T-cell (primary cell): ENCODE measurements at regions not wholly inside any gene's neighbourhood (a gene's known extent, or its start where the extent isn't known, plus 50 kb on each side); places are given as distances from the start of the nearest gene placed in this dataset.

Experiments used
- ATAC-seq, 4 experiments: fragments of 200-7000 bp in 3 of 4; fragments of 150-1000 bp in 1 of 4; cut with Tn5 transposase; replicated peaks in 1 of 4; 1 replicate in 3 of 4; 2 replicates in 1 of 4; pipeline ENCODE4 v1.10.0; 2021; ENCODE audit warnings: moderate library complexity in 3 of 4, mild to moderate bottlenecking in 2 of 4, moderate number of reproducible peaks in 1 of 4
- CTCF ChIA-PET, 2 donors: fragments of 300-600 bp; sonication (Branson Sonifier 250); formaldehyde crosslinking; loops; one replicate each; lab custom pipeline; 2022; ENCODE audit warnings: antibody characterized with exemption in 2 of 2; lab: Charles Lee
- POLR2A ChIA-PET, 2 donors: fragments of 300-600 bp; sonication (Branson Sonifier 250); formaldehyde crosslinking; loops; one replicate each; lab custom pipeline; 2022; ENCODE audit warnings: antibody characterized with exemption in 2 of 2; lab: Charles Lee
- DNase-seq, 35 experiments: peaks; one replicate each; pipeline versions ENCODE4 v3.0.0 to v3.0.0-alpha.2; 2013 to 2023
- H3K27ac ChIP-seq: one replicate; pipeline ENCODE4 v1.5.1; 2013; ENCODE audit warnings: low read length
- H3K27me3 ChIP-seq, 2 experiments: replicated peaks in 1 of 2; 1 replicate in 1 of 2; 2 replicates in 1 of 2; pipeline versions ENCODE4 v1.6.1 to v1.7.0; 2013; ENCODE audit warnings: low read length in 1 of 2, mixed read lengths in 1 of 2; ENCODE audit not compliant: control insufficient read depth in 2 of 2, insufficient read depth in 2 of 2; ENCODE audit errors: extremely low read depth in 1 of 2
- H3K36me3 ChIP-seq, 2 donors: 1 replicate in 1 of 2; 2 replicates in 1 of 2; pipeline versions ENCODE4 v1.6.1 to v1.7.0; 2013; ENCODE audit warnings: low read length in 1 of 2; ENCODE audit not compliant: control insufficient read depth in 2 of 2, insufficient read depth in 1 of 2; ENCODE audit errors: extremely low read depth in 1 of 2
- H3K4me1 ChIP-seq, 2 experiments: 1 replicate in 1 of 2; 2 replicates in 1 of 2; pipeline versions ENCODE4 v1.6.1 to v1.7.0; 2013; ENCODE audit warnings: low read length in 2 of 2, mixed read lengths in 1 of 2; ENCODE audit not compliant: insufficient read depth in 2 of 2, control insufficient read depth in 1 of 2; ENCODE audit errors: extremely low read depth in 1 of 2
- H3K4me3 ChIP-seq, 2 donors: 1 replicate in 1 of 2; 2 replicates in 1 of 2; pipeline versions ENCODE4 v1.5.1 to v1.7.0; 2013; ENCODE audit warnings: mild to moderate bottlenecking in 2 of 2, low read length in 1 of 2, moderate library complexity in 1 of 2; ENCODE audit not compliant: control insufficient read depth in 1 of 2; ENCODE audit errors: extremely low read depth in 1 of 2
- H3K9me3 ChIP-seq: 2 replicates; pipeline ENCODE4 v1.7.0; 2013
- H3K27ac Mint-ChIP-seq, 2 donors: one replicate each; pipeline ENCODE4 v1.8.0; 2020 to 2021; ENCODE audit warnings: mild to moderate bottlenecking in 2 of 2, mixed read lengths in 2 of 2
- H3K27me3 Mint-ChIP-seq, 2 donors: one replicate each; pipeline ENCODE4 v1.8.0; 2021 to 2022; ENCODE audit warnings: mixed read lengths in 2 of 2
- H3K36me3 Mint-ChIP-seq: one replicate; pipeline ENCODE4 v1.8.0; 2021; ENCODE audit warnings: mixed read lengths
- H3K4me1 Mint-ChIP-seq, 3 donors: one replicate each; pipeline ENCODE4 v1.8.0; 2020 to 2022; ENCODE audit warnings: mixed read lengths in 3 of 3, mild to moderate bottlenecking in 1 of 3
- H3K4me3 Mint-ChIP-seq, 3 donors: one replicate each; pipeline ENCODE4 v1.8.0; 2020 to 2022; ENCODE audit warnings: mild to moderate bottlenecking in 3 of 3, mixed read lengths in 3 of 3, moderate library complexity in 3 of 3
- H3K9me3 Mint-ChIP-seq, 3 donors: one replicate each; pipeline ENCODE4 v1.8.0; 2020 to 2022; ENCODE audit warnings: mixed read lengths in 3 of 3
- WGBS: methylation state at CpG from one replicate; pipeline ENCODE4 v1.1.5; 2013; ENCODE audit warnings: missing lambda C conversion rate; ENCODE audit not compliant: insufficient coverage; 5-methylcytosine and 5-hydroxymethylcytosine counted together

- ATAC-seq: no peak
- no peak overlapping the region for H3K4me3 Mint-ChIP-seq
- H3K27ac Mint-ChIP-seq: no peak overlapping the region
These were observed 142.5 kb upstream of the L3MBTL4 start for GRCh38 chr18:6557057-6557769.

GRCh38 chr18:6557770-6558248 is 143.1 kb upstream of the L3MBTL4 start:
- ATAC-seq (no peak), DNase-seq (no peak)
- Histone ChIP-seq H3K36me3 (no peaks in the 10 kb centered on the region), H3K27ac (no peak overlapping the region), H3K4me3 (no peak overlapping the region), H3K9me3 (no peaks in the 10 kb centered on the region), H3K4me1 (no peaks in the 10 kb centered on the region), H3K27me3 (peaks cover 0 to 3% of the 10 kb centered on the region in 2 experiments)
- no peaks in the 10 kb centered on the region for H3K36me3 Mint-ChIP-seq
- H3K27me3 Mint-ChIP-seq: no peaks in the 10 kb centered on the region
- H3K9me3 Mint-ChIP-seq: no peaks in the 10 kb centered on the region
- CTCF ChIA-PET: no interaction called here
- H3K4me3 Mint-ChIP-seq: no peak overlapping the region
- WGBS: 65% methylated on average over 6 of the region's 8 CpGs
- POLR2A ChIA-PET: no interaction called here
- H3K27ac Mint-ChIP-seq: no peak overlapping the region
- no peaks in the 10 kb centered on the region for H3K4me1 Mint-ChIP-seq

More at GRCh38 chr18:6557057-6557769, 142.5 kb upstream of the L3MBTL4 start:
- Mint-ChIP-seq H3K9me3 (no peaks in the 10 kb centered on the region), H3K27me3 (no peaks in the 10 kb centered on the region), H3K36me3 (no peaks in the 10 kb centered on the region), H3K4me1 (no peaks in the 10 kb centered on the region)
- Histone ChIP-seq H3K4me1 (no peaks in the 10 kb centered on the region), H3K4me3 (no peak overlapping the region), H3K27ac (no peak overlapping the region), H3K27me3 (peaks cover 0 to 3% of the 10 kb centered on the region in 2 experiments), H3K9me3 (no peaks in the 10 kb centered on the region), H3K36me3 (no peaks in the 10 kb centered on the region)
- WGBS: 73% methylated on average over 13 of the region's 18 CpGs
- ChIA-PET CTCF (interaction anchor here in 1 of 2 donors (0.7 kb wide), 1 partner anchor 1895 kb away, joined by 6 read pairs; no protein-coding TSS in a partner anchor), POLR2A (interaction anchor here in 1 of 2 donors (0.7 kb wide), 1 partner anchor 1001 kb away, joined by 3 read pairs; no protein-coding TSS in a partner anchor)
- no peak for DNase-seq

DNA sequence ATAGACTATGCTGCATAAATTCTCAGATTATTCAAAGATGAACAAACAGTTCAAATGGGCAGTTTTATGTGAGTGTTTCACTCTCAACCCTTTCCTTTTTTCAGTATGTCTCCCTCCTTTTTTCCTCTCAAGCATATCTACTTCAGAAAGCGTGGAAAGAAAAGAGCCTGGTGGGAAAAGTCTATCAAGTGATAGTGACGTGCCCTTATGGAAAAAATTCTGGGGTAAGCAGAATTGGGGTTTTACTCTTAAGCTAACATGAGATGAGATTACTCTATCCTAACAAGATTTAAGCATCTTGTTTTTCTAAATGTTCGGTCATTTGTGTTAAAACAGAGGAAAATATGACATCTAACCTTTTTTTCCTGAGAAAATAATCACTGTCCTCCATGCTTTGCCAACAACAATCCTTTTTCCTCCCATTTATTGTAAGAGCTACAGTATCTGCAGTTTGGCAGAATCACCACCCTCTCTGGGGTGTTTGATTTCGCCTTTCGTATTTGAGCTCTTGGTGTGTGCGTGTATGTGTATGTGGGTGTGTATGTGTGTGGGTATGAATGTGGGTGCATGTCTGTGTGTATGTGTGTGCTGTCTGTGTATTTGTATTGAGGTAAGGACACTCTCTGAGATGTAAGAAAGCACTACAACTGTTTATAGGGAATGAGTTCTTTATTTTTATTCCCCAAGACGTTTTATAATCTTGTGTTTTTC is 143.9 kb upstream of the L3MBTL4 start:
- Histone ChIP-seq H3K9me3 (no peaks in the 10 kb centered on the region), H3K4me3 (no peak overlapping the region), H3K4me1 (no peaks in the 10 kb centered on the region), H3K36me3 (no peaks in the 10 kb centered on the region), H3K27me3 (peaks cover 0 to 3% of the 10 kb centered on the region in 2 experiments), H3K27ac (no peak overlapping the region)
- POLR2A ChIA-PET: interaction anchor here in 1 of 2 donors (0.6 kb wide), 1 partner anchor 449 kb away, joined by 3 read pairs; no protein-coding TSS in a partner anchor
- CTCF ChIA-PET: no interaction called here
- no peak for ATAC-seq
- 94% methylated on average over 3 of the region's 7 CpGs for WGBS
- no peaks in the 10 kb centered on the region for H3K27me3 Mint-ChIP-seq
- no peaks in the 10 kb centered on the region for H3K36me3 Mint-ChIP-seq
- no peaks in the 10 kb centered on the region for H3K4me1 Mint-ChIP-seq
- no peak overlapping the region for H3K27ac Mint-ChIP-seq
- no peak overlapping the region for H3K4me3 Mint-ChIP-seq
- DNase-seq: no peak
- no peaks in the 10 kb centered on the region for H3K9me3 Mint-ChIP-seq

GRCh38 chr18:6559296-6559695 is 144.6 kb upstream of the L3MBTL4 start:
- Mint-ChIP-seq H3K27me3 (no peaks in the 10 kb centered on the region), H3K4me3 (no peak overlapping the region), H3K4me1 (no peaks in the 10 kb centered on the region), H3K27ac (no peak overlapping the region), H3K36me3 (no peaks in the 10 kb centered on the region), H3K9me3 (no peaks in the 10 kb centered on the region)
- Histone ChIP-seq H3K4me3 (no peak overlapping the region), H3K4me1 (no peaks in the 10 kb centered on the region), H3K27me3 (peaks cover 0 to 3% of the 10 kb centered on the region in 2 experiments), H3K27ac (no peak overlapping the region), H3K36me3 (no peaks in the 10 kb centered on the region), H3K9me3 (no peaks in the 10 kb centered on the region)
- ATAC-seq (no peak), DNase-seq (no peak)
- WGBS: no CpG with 5 or more reads among the region's 1 CpG
- CTCF ChIA-PET: no interaction called here
- POLR2A ChIA-PET: no interaction called here

GRCh38 chr18:6561016-6561415 is 146.3 kb upstream of the L3MBTL4 start:
- 96% methylated on average over 4 of the region's 9 CpGs for WGBS
- ATAC-seq (no peak), DNase-seq (no peak)
- Histone ChIP-seq H3K4me1 (no peaks in the 10 kb centered on the region), H3K9me3 (no peaks in the 10 kb centered on the region), H3K27ac (no peak overlapping the region), H3K27me3 (peaks cover 0 to 3% of the 10 kb centered on the region in 2 experiments), H3K36me3 (no peaks in the 10 kb centered on the region), H3K4me3 (no peak overlapping the region)
- Mint-ChIP-seq H3K9me3 (peaks cover 0 to under 1% (median 0%) of the 10 kb centered on the region in 3 donors), H3K27ac (no peak overlapping the region), H3K36me3 (no peaks in the 10 kb centered on the region), H3K4me3 (no peak overlapping the region), H3K4me1 (no peaks in the 10 kb centered on the region), H3K27me3 (no peaks in the 10 kb centered on the region)
- CTCF ChIA-PET: interaction anchor here in 1 of 2 donors (0.5 kb wide), 1 partner anchor 99 kb away, joined by 5 read pairs; no protein-coding TSS in a partner anchor
- POLR2A ChIA-PET: no interaction called here

DNA sequence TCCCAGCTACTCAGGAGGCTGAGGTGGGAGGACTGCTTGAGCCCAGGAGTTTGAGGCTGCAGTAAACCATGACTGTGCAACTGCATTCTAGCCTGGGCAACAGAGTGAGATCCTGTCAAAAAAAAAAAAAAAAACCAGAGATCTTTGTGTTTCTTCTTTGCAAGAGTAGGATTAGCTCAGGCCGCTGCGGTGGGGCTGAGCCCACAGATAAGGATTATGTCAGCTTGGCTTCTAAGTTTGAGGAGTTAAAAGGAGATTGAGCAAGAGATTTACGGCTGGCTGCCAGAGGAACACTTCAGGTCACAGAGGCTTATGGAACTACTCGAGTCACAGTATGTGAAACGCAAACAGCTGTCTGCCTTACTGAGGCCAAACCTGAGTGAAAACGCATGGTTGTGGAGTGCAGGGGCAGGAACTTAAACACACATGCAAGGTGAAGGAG is 146.7 kb upstream of the L3MBTL4 start:
- peaks cover 0 to 5% (median 0%) of the 10 kb centered on the region in 3 donors for H3K9me3 Mint-ChIP-seq
- no peaks in the 10 kb centered on the region for H3K27me3 Mint-ChIP-seq
- DNase-seq: no peak
- H3K36me3 Mint-ChIP-seq: no peaks in the 10 kb centered on the region
- 63% methylated on average over 6 of the region's 6 CpGs for WGBS
- no peak overlapping the region for H3K27ac Mint-ChIP-seq
- Histone ChIP-seq H3K4me3 (no peak overlapping the region), H3K27me3 (peaks cover 0 to 3% of the 10 kb centered on the region in 2 experiments), H3K9me3 (no peaks in the 10 kb centered on the region), H3K4me1 (no peaks in the 10 kb centered on the region), H3K27ac (no peak overlapping the region), H3K36me3 (no peaks in the 10 kb centered on the region)
- ChIA-PET POLR2A (no interaction called here), CTCF (interaction anchor here in 1 of 2 donors (0.5 kb wide), 1 partner anchor 99 kb away, joined by 5 read pairs; no protein-coding TSS in a partner anchor)
- no peak overlapping the region for H3K4me3 Mint-ChIP-seq
- no peaks in the 10 kb centered on the region for H3K4me1 Mint-ChIP-seq
- ATAC-seq: no peak
